Kidney epithelial cell (primary cell): ENCODE measurements at regions not wholly inside any gene's neighbourhood (a gene's known extent, or its start where the extent isn't known, plus 50 kb on each side); places are given as distances from the start of the nearest gene placed in this dataset.
A peak's percentile ranks its signal among the peaks of the same experiment; 100 is the strongest.

ENCODE experiments used
- DNase-seq: peaks from one replicate; pipeline ENCODE4 v3.0.0-alpha.2; 2010; ENCODE audit warnings: low read depth
- H3K27me3 ChIP-seq: 2 replicates; pipeline ENCODE4 v1.6.0; 2011; ENCODE audit warnings: low read length; ENCODE audit not compliant: control insufficient read depth, insufficient read depth
- H3K36me3 ChIP-seq: 2 replicates; pipeline ENCODE4 v1.5.1; 2011; ENCODE audit warnings: low read length; ENCODE audit not compliant: control insufficient read depth, insufficient read depth
- H3K4me3 ChIP-seq: 2 replicates; pipeline ENCODE4 v1.5.1; 2011; ENCODE audit warnings: low read depth, mild to moderate bottlenecking, control low read depth, low read length
- TF ChIP-seq, protein P1 (sequence below): IDR thresholded peaks from 2 replicates; pipeline ENCODE4 v1.5.1; 2011; ENCODE audit warnings: mild to moderate bottlenecking, moderate library complexity, low read length, control low read depth, inconsistent platforms; ENCODE audit not compliant: insufficient read depth, poor library complexity, severe bottlenecking

DNA sequence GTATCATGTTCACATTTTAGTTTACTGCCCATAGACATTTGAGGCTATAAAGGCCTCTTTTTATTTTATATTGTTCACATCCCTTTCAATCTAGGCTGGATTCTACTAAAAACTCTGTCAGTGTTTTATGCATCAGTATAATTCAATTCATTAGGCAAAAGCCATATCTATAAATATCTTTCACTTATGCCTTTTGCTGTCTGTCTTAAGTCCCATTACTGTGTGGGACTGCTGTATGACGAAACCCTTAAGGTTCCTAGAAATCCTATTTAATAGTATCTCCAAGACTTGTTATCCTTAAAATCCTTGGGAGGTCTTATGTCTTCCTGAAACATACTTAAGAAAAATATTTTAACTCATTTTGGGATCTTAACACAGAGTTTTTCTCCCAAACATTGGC, 139.2 kb downstream of the HGF start:
- TF ChIP-seq, protein P1, sequence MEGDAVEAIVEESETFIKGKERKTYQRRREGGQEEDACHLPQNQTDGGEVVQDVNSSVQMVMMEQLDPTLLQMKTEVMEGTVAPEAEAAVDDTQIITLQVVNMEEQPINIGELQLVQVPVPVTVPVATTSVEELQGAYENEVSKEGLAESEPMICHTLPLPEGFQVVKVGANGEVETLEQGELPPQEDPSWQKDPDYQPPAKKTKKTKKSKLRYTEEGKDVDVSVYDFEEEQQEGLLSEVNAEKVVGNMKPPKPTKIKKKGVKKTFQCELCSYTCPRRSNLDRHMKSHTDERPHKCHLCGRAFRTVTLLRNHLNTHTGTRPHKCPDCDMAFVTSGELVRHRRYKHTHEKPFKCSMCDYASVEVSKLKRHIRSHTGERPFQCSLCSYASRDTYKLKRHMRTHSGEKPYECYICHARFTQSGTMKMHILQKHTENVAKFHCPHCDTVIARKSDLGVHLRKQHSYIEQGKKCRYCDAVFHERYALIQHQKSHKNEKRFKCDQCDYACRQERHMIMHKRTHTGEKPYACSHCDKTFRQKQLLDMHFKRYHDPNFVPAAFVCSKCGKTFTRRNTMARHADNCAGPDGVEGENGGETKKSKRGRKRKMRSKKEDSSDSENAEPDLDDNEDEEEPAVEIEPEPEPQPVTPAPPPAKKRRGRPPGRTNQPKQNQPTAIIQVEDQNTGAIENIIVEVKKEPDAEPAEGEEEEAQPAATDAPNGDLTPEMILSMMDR = no peak
- H3K27me3 ChIP-seq = no peaks in the 10 kb centered on the region
- H3K4me3 ChIP-seq = no peak overlapping the region
- H3K36me3 ChIP-seq = no peaks in the 10 kb centered on the region
- no peak for DNase-seq

DNA sequence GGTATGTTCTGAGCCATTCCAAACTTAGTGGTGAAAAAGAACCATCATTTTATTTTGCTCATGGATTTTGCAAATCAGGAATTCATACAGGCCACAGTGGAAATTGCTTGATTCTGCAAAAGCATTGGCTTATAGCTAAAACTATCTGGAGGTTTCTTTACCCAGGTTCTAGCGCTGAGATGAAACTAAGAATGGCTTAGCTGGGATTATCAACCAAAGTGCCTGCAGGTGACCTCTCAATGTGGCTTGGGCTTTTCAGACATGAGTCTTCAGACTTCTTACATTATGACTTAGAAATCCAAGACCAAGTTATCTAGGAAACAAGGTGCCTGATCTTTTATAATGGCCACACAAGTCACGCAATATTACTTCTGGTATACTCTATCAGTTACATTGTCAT, 140.1 kb downstream of the HGF start:
- TF ChIP-seq, protein P1 = no peak
- Histone ChIP-seq H3K36me3 (no peaks in the 10 kb centered on the region), H3K4me3 (no peak overlapping the region), H3K27me3 (no peaks in the 10 kb centered on the region)
- no peak for DNase-seq

DNA sequence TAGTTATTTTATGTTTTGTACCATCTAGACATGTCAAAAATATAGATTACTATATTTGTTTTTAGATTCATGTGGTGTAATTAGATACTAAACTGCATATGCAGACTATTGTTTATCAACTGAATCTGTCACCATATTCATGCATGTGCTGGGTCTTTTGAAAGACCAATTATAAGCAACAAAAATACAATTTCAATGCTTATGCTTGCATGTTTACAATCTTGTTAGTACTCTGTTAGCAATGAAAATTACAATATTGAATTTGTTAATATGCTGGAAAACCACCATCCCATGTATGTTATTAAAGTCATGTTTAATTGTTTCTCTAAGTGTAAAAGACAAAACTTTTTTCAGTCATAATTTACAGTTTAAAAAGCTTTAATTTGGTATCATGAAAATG, 140.9 kb downstream of the HGF start:
- Histone ChIP-seq H3K27me3 (no peaks in the 10 kb centered on the region), H3K36me3 (no peaks in the 10 kb centered on the region), H3K4me3 (no peak overlapping the region)
- TF ChIP-seq, protein P1 = no peak
- no peak for DNase-seq

DNA sequence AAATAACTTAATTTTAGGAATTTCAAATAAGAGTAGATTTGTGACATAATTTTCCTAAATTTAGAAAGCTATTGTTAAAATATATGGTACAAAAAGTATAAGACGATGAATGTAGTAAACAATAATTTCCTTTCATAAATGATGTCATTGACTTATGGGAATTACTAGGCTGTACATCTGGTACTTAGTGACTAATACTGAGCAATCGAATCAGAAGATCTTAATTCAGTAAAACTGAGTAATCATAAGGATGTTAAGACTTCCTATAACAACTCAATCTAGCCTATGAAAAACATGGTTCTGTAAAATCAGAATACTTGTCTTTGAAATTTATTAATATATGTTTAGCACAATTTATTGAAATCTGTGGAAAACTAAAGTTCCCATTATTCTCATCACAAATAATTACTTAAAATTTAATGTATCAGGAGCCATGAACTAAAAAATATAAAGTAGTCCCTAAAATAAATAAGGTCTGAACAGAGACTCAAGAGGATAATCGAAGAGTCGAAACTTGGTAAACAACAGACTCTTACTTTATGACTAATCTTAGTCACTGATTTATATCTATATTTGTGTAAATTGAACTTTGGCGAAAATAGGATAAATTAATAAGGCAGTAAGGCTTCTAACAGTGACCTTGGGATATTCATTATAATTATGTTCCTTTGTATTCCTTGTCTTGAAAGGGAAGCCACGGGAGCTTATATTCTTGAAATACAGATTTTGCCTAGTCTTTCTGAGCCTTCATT, 142.1 kb downstream of the HGF start:
- H3K27me3 ChIP-seq = no peaks in the 10 kb centered on the region
- no peaks in the 10 kb centered on the region for H3K36me3 ChIP-seq
- no peak overlapping the region for H3K4me3 ChIP-seq
- TF ChIP-seq, protein P1 = no peak
- DNase-seq = peak; percentile 29

GRCh38 chr7:81626008-81626407, 143.8 kb downstream of the HGF start:
- no peak for DNase-seq
- TF ChIP-seq, protein P1 = no peak

More at GRCh38 chr7:81626008-81626407, 143.8 kb downstream of the HGF start:
- H3K36me3 ChIP-seq = no peaks in the 10 kb centered on the region
- no peak overlapping the region for H3K4me3 ChIP-seq
- no peaks in the 10 kb centered on the region for H3K27me3 ChIP-seq
